ENCODE measurements at regions not wholly inside any gene's neighbourhood (a gene's known extent, or its start where the extent isn't known, plus 50 kb on each side); places are given as distances from the start of the nearest gene placed in this dataset.

DNA sequence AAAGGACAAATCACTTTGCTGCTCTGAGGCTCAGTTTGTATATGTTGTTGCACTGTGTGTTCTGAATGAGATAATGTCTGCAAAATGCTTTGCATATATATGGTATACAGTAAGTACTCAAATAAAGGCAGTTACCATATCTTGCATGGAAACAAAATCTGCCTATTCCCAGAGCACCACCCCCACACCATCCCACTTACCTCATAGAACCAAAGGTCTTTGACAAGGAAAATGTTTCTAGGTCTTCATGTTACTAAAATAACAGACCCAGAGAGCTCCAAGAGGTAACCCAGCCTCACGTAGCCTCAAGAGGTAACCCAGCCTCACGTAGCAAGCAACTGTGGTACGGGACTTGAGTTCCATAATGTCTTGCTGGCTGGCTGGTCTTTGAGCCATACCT lies 71.6 kb upstream of the CMKLR1 start:
- Histone ChIP-seq H3K9ac (ENCODE audit: low read depth, low read length) (no peak overlapping the region), H3K36me3 (ENCODE audit: insufficient read depth, low read length) (no peaks in the 10 kb centered on the region), H3K9me3 (ENCODE audit: control insufficient read depth, insufficient read depth, low read length) (0 out of 2 replicates have a peak, but pooled peaks cover 5% of the 10 kb centered on the region), H3K4me1 (ENCODE audit: insufficient read depth, low read length) (no peaks in the 10 kb centered on the region)

DNA sequence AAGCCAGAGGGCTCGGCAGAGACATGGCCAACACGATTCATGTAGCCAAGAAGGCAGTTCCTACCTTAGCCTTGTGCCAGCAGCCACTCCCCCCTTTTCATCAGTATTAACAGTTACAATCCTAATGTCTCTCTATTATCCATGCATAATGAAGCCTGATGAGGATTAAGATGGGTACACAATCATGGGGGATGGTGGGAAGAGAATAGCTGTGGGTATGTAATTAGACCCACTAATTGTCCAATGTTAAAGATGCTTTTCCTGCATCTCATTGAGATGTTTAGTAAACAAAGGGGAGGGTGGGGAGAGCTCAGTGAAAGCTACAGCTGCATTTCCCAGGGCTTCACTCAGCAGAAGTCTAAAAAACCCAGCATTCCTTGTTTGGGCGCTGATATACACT lies 70.4 kb upstream of the CMKLR1 start:
- Histone ChIP-seq H3K9me3 (ENCODE audit: control insufficient read depth, insufficient read depth, low read length) (0 out of 2 replicates have a peak, but pooled peaks cover 5% of the 10 kb centered on the region), H3K36me3 (ENCODE audit: insufficient read depth, low read length) (no peaks in the 10 kb centered on the region), H3K4me1 (ENCODE audit: insufficient read depth, low read length) (no peaks in the 10 kb centered on the region), H3K9ac (ENCODE audit: low read depth, low read length) (no peak overlapping the region)

DNA sequence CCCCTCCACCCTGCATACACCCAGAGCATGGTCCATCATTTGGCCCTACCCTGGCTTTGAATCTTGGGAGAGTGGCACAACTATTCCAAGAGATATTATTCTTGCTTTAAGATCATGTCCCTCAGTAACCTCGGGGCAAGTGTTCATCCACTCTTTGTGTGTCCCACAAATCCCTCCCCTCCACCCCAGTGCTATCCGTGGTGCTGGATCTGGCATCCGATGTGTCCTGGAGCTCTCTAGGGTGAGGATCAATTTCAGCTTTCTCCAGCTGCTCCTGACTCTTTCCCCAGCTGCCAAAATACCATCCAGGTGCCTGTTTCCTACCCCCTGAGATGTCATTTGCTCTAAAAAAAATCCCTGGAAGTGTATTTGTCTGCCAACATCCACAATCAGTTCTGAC lies 64.8 kb upstream of the CMKLR1 start:
- Histone ChIP-seq H3K9me3 (ENCODE audit: control insufficient read depth, insufficient read depth, low read length) (0 out of 2 replicates have a peak, but pooled peaks cover 5% of the 10 kb centered on the region), H3K9ac (ENCODE audit: low read depth, low read length) (no peak overlapping the region), H3K36me3 (ENCODE audit: insufficient read depth, low read length) (no peaks in the 10 kb centered on the region), H3K4me1 (ENCODE audit: insufficient read depth, low read length) (peaks cover 5% of the 10 kb centered on the region; the same call in 1 of the 2 replicates)

DNA sequence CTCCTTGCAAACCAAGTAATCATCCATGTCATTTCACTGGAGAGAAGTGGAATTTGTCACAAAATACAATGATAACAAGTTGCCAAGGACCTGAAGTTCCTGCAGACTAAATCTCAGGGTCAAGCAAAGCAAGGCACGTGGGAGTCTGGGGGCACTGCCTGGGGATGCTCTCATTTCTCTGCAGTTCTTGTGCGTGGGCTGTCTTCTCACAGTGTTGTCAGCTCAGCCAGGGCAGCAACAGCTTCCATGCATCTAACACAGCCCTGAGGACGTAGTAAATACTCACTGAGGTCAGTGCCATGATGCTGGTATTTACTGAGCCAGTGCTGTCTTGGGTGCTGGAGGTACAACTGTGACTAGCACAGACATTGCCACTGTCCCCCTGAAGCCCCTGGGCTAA lies 62.9 kb upstream of the CMKLR1 start:
- no peaks in the 10 kb centered on the region for H3K36me3 ChIP-seq (ENCODE audit: insufficient read depth, low read length)
- 0 out of 2 replicates have a peak, but pooled peaks cover 5% of the 10 kb centered on the region for H3K9me3 ChIP-seq (ENCODE audit: control insufficient read depth, insufficient read depth, low read length)
- peaks cover 5% of the 10 kb centered on the region; the same call in 1 of the 2 replicates for H3K4me1 ChIP-seq (ENCODE audit: insufficient read depth, low read length)
- no peak overlapping the region for H3K9ac ChIP-seq (ENCODE audit: low read depth, low read length)

DNA sequence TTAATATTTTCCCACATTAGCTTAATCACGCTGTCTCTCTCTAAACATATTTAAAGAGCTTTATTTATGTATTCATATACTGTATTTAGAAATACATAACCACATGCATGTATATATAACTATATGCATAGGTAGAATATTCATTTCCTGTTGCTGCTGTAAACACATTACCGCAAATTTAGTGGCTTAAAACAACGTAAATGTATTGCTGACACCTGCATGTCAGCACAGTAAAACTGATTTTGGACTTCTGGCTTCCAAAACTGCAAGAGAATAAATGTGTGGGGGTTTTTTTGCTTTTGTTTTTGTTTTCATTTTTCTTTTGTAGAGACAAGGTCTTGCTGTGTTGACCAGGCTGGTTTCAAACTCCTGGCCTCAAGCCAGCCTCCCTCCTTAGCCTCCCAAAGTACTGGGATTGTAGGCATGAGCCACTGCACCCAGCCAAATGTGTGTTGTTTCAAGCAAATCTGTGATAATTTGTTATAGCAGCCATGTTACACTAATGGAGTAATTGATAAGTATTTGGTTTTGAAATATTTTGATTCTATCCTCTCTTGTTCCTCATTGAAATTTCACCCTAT lies 61.9 kb upstream of the CMKLR1 start:
- Histone ChIP-seq H3K4me1 (ENCODE audit: insufficient read depth, low read length) (peaks cover 5% of the 10 kb centered on the region; the same call in 1 of the 2 replicates), H3K36me3 (ENCODE audit: insufficient read depth, low read length) (no peaks in the 10 kb centered on the region), H3K9me3 (ENCODE audit: control insufficient read depth, insufficient read depth, low read length) (0 out of 2 replicates have a peak, but pooled peaks cover 1% of the 10 kb centered on the region), H3K9ac (ENCODE audit: low read depth, low read length) (no peak overlapping the region)

DNA sequence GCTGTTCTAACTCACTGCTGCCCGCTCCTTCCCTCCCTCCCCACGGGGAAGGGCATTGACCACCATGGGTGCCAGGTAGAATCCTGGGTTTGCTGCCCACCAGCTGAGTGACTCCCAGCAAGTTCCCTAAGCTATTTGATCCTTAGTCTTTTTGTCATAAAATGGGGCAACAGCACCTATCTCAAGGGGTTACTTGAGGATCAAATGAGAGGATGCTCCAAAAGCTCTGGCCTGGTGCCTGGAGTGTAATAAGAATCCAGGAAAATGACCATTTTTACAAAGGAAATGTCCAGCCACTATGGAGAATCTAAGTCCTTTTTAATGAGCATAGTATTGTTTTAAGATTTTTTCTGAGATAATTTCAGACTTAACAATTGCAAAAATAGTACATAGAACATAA lies 61.4 kb upstream of the CMKLR1 start:
- Histone ChIP-seq H3K4me1 (ENCODE audit: insufficient read depth, low read length) (peaks cover 5% of the 10 kb centered on the region; the same call in 1 of the 2 replicates), H3K9ac (ENCODE audit: low read depth, low read length) (no peak overlapping the region), H3K36me3 (ENCODE audit: insufficient read depth, low read length) (no peaks in the 10 kb centered on the region), H3K9me3 (ENCODE audit: control insufficient read depth, insufficient read depth, low read length) (no peaks in the 10 kb centered on the region)

DNA sequence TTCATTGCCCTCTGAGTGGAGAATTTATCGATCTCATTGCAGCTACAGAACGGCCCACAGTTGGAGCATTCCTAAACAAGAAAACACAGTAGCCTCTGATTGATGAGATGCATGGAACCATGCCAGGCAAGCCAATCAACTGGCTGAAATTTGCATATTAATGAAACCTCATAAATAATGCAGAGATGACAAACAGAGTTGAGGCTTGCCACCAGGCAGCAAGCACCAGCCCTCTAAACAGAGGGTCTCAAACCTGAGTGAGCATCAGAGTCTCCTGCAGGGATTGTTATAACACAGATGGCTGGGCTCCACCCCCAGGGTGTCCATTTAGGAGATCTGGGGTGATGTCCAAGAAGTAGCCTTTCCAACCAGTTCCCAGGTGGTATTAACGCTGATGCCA lies 60.9 kb upstream of the CMKLR1 start:
- Histone ChIP-seq H3K9ac (ENCODE audit: low read depth, low read length) (no peak overlapping the region), H3K36me3 (ENCODE audit: insufficient read depth, low read length) (no peaks in the 10 kb centered on the region), H3K9me3 (ENCODE audit: control insufficient read depth, insufficient read depth, low read length) (no peaks in the 10 kb centered on the region), H3K4me1 (ENCODE audit: insufficient read depth, low read length) (peaks cover 5% of the 10 kb centered on the region; the same call in 1 of the 2 replicates)

DNA sequence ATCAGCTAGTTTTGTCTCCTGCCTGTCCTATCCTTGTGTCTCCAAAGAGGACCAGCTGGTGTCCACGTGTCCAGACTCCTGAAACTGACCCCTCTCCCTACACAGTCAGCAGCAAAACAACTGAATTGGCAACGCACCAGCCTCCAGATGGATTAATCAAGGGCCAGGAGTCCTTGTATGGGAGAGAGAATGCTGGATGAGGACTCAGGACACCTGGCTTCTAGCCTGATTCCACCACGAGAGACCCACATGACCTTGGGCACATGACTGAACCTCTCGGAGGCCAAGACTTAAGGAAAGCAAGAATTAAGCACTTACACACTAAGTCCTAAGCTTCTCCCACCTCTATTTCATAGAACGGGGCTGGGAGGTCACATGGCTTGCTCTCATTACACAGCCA lies 60.4 kb upstream of the CMKLR1 start:
- no peaks in the 10 kb centered on the region for H3K36me3 ChIP-seq (ENCODE audit: insufficient read depth, low read length)
- H3K9ac ChIP-seq (ENCODE audit: low read depth, low read length) = no peak overlapping the region
- no peaks in the 10 kb centered on the region for H3K9me3 ChIP-seq (ENCODE audit: control insufficient read depth, insufficient read depth, low read length)
- peaks cover 5% of the 10 kb centered on the region; the same call in 1 of the 2 replicates for H3K4me1 ChIP-seq (ENCODE audit: insufficient read depth, low read length)

DNA sequence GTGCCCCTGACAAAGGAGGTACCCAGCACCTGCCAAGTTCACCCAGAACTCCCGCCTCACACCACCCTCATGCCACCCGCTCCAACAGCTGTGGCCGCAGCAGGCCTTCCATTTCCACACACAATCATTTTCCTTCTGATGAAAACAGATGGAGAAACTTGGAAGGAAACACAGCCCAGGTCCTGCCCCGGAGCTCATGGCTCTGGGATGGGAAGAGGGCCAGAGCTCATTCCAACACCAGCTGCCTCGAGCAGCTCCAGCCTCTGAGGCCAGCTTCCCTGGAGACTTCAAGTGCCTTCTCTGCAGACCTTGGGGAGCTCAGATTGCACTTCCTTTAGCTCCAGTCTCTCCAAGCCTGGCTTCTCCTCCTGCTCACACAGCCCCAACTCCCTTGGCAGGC lies 55.1 kb upstream of the CMKLR1 start:
- H3K9me3 ChIP-seq (ENCODE audit: control insufficient read depth, insufficient read depth, low read length) = no peaks in the 10 kb centered on the region
- H3K4me1 ChIP-seq (ENCODE audit: insufficient read depth, low read length) = peaks cover 7% of the 10 kb centered on the region
- H3K36me3 ChIP-seq (ENCODE audit: insufficient read depth, low read length) = no peaks in the 10 kb centered on the region
- H3K9ac ChIP-seq (ENCODE audit: low read depth, low read length) = no peak overlapping the region

DNA sequence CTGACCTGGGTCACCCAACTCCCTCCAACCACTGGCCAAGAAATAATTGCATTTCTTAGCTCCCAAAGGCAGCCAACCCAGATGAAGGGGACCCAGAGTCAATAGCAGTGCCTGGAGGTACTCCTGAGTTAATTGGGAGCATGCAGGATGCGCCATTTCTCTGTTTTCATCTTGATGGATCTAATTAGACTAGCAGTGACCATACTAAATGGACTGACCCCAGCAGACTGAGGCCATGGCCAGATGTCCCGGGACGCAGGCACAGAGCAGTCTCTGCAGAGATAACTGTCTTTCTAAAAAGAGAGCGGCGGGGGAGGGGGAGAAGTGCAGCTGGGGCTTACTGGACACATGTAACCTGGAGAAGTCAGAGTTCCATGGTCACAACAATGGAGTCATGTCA lies 53.2 kb upstream of the CMKLR1 start:
- Histone ChIP-seq H3K36me3 (ENCODE audit: insufficient read depth, low read length) (no peaks in the 10 kb centered on the region), H3K9ac (ENCODE audit: low read depth, low read length) (no peak overlapping the region), H3K9me3 (ENCODE audit: control insufficient read depth, insufficient read depth, low read length) (no peaks in the 10 kb centered on the region), H3K4me1 (ENCODE audit: insufficient read depth, low read length) (peaks cover 7% of the 10 kb centered on the region)

DNA sequence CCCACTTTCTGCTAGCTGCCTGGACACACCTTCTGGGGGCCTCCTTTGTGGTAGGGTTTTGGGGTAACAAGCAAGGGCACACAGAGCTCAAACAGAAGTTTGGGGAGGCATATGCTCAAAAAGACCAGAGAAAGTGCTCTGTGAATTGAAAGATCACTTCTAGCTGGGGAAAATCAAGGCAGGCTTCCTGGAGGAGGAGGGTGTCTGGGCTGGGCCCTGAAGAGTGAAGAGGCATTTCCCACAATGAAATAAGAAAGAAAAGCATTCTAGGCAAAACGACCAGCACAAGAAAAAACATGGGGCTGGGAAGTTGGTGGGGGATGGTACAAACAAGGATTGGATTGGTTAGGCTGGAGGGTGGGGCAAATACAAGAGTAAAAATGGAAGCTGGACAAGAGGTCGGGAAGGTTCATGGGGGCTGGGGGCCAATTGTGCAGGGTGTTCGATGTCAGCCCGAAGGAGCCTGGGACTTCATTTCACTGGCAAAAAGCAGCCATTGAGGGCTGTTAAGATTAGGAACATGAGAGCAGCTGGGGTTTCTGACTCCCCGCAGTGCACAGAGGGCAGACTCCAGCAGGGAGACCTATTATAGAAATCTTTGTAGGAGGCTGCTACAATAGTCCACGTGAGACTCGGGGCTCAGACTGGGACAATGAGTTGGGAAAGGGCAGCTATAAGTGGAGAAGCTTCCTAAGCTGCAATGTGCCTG lies 51.5 kb upstream of the CMKLR1 start:
- Histone ChIP-seq H3K4me1 (ENCODE audit: insufficient read depth, low read length) (peaks cover 7% of the 10 kb centered on the region), H3K36me3 (ENCODE audit: insufficient read depth, low read length) (no peaks in the 10 kb centered on the region), H3K9ac (ENCODE audit: low read depth, low read length) (no peak overlapping the region), H3K9me3 (ENCODE audit: control insufficient read depth, insufficient read depth, low read length) (no peaks in the 10 kb centered on the region)

DNA sequence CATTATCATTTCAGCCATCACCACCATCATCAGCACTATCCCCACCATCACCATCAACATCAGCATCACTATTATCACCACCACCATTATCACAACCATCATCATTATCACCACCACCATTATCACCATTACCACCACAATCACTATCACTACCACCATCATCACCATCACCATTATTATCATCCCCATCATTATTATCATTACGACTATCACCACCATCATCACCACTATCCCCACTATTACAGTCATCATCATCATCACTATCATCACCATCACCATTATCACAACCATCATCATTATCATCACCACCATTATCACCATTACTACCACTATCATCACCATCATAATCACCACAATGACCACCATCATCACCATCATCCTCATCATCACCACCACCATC lies 50.4 kb upstream of the CMKLR1 start:
- no peak overlapping the region for H3K9ac ChIP-seq (ENCODE audit: low read depth, low read length)
- H3K4me1 ChIP-seq (ENCODE audit: insufficient read depth, low read length) = peaks cover 7% of the 10 kb centered on the region
- H3K36me3 ChIP-seq (ENCODE audit: insufficient read depth, low read length) = no peaks in the 10 kb centered on the region
- H3K9me3 ChIP-seq (ENCODE audit: control insufficient read depth, insufficient read depth, low read length) = no peaks in the 10 kb centered on the region
